ENCODE measurements at regions not wholly inside any gene's neighbourhood (a gene's known extent, or its start where the extent isn't known, plus 50 kb on each side); places are given as distances from the start of the nearest gene placed in this dataset.

- DNase-seq (no peak), ATAC-seq (ENCODE audit: low read depth) (no peak)
- in situ Hi-C loops (cut with MboI; ENCODE audit: low sequenced_read_pairs) (no loop called here), dilution Hi-C loops (cut with HindIII; ENCODE audit: low sequenced_read_pairs, unreplicated experiment) (no loop called here), intact Hi-C loops (cut with micrococcal nuclease) (no loop called here)
- Histone ChIP-seq H3K4me1 (ENCODE audit: control insufficient read depth, insufficient read depth, low read length) (no peaks in the 10 kb centered on the region), H3K27ac (ENCODE audit: insufficient read depth, low read length) (no peak overlapping the region), H4K8ac (ENCODE audit: low read depth in 2 of 2, low read length in 2 of 2) (no peak overlapping the region), H3K56ac (ENCODE audit: extremely low read depth, insufficient read depth, low read length) (no peak overlapping the region), H3K27me3 (ENCODE audit: control insufficient read depth, insufficient read depth, low read length) (no peaks in the 10 kb centered on the region), H3K36me3 (ENCODE audit: control insufficient read depth, insufficient read depth, low read length) (no peaks in the 10 kb centered on the region), H3K9me1 (ENCODE audit: insufficient read depth, low read length) (no peaks in the 10 kb centered on the region), H4K5ac (ENCODE audit: low read depth, low read length) (no peak overlapping the region), H3K4ac (ENCODE audit: low read depth, low read length) (no peak overlapping the region), H2BK15ac (ENCODE audit: low read depth, low read length) (no peak overlapping the region), H2BK20ac (ENCODE audit: low read depth, low read length) (0 out of 2 replicates have a peak overlapping the region, but pooled peaks have one; percentile 24), H3K4me3 (ENCODE audit: insufficient read depth, low read depth, low read length) (no peak overlapping the region), H3K14ac (replicated peaks; ENCODE audit: low read depth, low read length) (no peak overlapping the region; the same call in 1 of the 2 replicates), H3K9me3 (ENCODE audit: control insufficient read depth, insufficient read depth, low read length) (no peaks in the 10 kb centered on the region), H4K20me1 (ENCODE audit: insufficient read depth, low read length) (no peaks in the 10 kb centered on the region), H3K4me2 (ENCODE audit: low read depth, low read length) (no peak overlapping the region), H3K79me1 (ENCODE audit: low read depth in 1 of 2, low read length in 2 of 2) (no peaks in the 10 kb centered on the region), H3K23ac (ENCODE audit: low read depth, low read length) (no peak overlapping the region), H4K91ac (ENCODE audit: insufficient read depth, low read depth, low read length) (no peak overlapping the region), H3K9ac (ENCODE audit: low read depth, low read length) (no peak overlapping the region), H2AK9ac (replicated peaks; ENCODE audit: low read depth, low read length, poor library complexity) (no peak overlapping the region), H3K18ac (ENCODE audit: low read depth, low read length) (no peak overlapping the region), H2BK120ac (ENCODE audit: low read depth, low read length) (no peak overlapping the region), H2AK5ac (ENCODE audit: low read depth, low read length) (no peak overlapping the region), H2BK5ac (ENCODE audit: low read depth, low read length, poor library complexity, severe bottlenecking) (no peak overlapping the region), H2AFZ (replicated peaks; ENCODE audit: low read length, poor library complexity) (no peak overlapping the region)
- POLR2A ChIA-PET (ENCODE audit: unreplicated experiment), result interaction anchor here (0.6 kb wide), 1 partner anchor 90 kb away, joined by 3 read pairs; no protein-coding TSS in a partner anchor
- no CpG with 5 or more reads among the region's 3 CpGs for WGBS, 2 experiments (ENCODE audit: extremely low coverage in 2 of 2, insufficient read length in 1 of 2)
- TF ChIP-seq MAZ (IDR thresholded peaks at IDR 0.05; ENCODE audit: borderline replicate concordance, low read depth, low read length), result no peak
- TF ChIP-seq BHLHE40 (IDR thresholded peaks at IDR 0.05; ENCODE audit: low read depth, low read length), result no peak
- no peak for TF ChIP-seq SMC3 (IDR thresholded peaks at IDR 0.05; ENCODE audit: low read depth, low read length)
- TF ChIP-seq ELK1 (IDR thresholded peaks at IDR 0.05; ENCODE audit: borderline replicate concordance, low read depth, low read length), result no peak
- TF ChIP-seq MAFK (IDR thresholded peaks at IDR 0.05; ENCODE audit: low read depth, low read length), result no peak
- no peak for TF ChIP-seq RFX5 (IDR thresholded peaks at IDR 0.05; ENCODE audit: low read depth, low read length)
- TF ChIP-seq USF2 (IDR thresholded peaks at IDR 0.05; ENCODE audit: low read depth, low read length), result no peak
- no peak for TF ChIP-seq RAD21 (IDR thresholded peaks at IDR 0.05; ENCODE audit: low read length)
- no peak for TF ChIP-seq CTCF (conservative IDR thresholded peaks at IDR 0.05; ENCODE audit: low read depth, low read length)
- no peak for TF ChIP-seq FOS (IDR thresholded peaks at IDR 0.05; ENCODE audit: low read depth, low read length)
- TF ChIP-seq POLR2A (IDR thresholded peaks at IDR 0.05; ENCODE audit: low read depth, low read length), result no peak
- TF ChIP-seq NFE2L2 (IDR thresholded peaks at IDR 0.05; ENCODE audit: low read depth, low read length), result no peak
- no peak for TF ChIP-seq CEBPB (IDR thresholded peaks at IDR 0.05; ENCODE audit: low read depth, low read length)
- no TSS peak for BruUV-seq (replicated peaks)
- CTCF ChIA-PET, result no interaction called here
Observed at GRCh38 chr13:63026285-63026797, 1610.7 kb upstream of the PCDH20 start.
